Neural progenitor cell (in vitro differentiated cells): ENCODE measurements at regions not wholly inside any gene's neighbourhood (a gene's known extent, or its start where the extent isn't known, plus 50 kb on each side); places are given as distances from the start of the nearest gene placed in this dataset.

ENCODE experiments used
- EZH2 ChIP-seq: fragments of 200-600 bp; sonication (generic); IDR thresholded peaks from 2 replicates; pipeline ENCODE4 v1.6.1; 2017; ENCODE audit warnings: antibody characterized with exemption, mild to moderate bottlenecking, moderate library complexity
- TF ChIP-seq, protein P1 (sequence below): fragments of 200-600 bp; sonication (generic); IDR thresholded peaks from 2 replicates; pipeline ENCODE4 v1.5.1; 2017; ENCODE audit warnings: antibody characterized with exemption, mild to moderate bottlenecking

DNA sequence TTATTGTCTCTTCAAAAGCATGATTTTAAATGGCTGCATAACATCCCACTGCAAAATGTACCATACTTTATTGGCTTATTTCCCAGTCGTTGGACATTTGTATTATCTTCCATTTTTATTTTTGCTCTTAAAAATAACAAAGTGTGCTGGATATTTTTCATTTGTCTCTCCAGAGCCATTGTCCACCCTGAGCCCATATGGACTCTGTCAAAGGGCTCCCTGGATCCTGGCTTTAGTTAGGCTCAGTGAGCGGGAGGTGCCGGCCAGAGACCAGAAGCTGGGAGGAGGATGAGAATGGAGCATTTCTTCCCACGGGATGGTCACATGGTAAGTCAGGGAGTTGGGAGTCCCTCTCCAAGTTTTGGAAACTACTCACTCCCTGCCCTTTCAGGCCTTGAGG lies 296.9 kb downstream of the NUAK1 start:
- TF ChIP-seq, protein P1, sequence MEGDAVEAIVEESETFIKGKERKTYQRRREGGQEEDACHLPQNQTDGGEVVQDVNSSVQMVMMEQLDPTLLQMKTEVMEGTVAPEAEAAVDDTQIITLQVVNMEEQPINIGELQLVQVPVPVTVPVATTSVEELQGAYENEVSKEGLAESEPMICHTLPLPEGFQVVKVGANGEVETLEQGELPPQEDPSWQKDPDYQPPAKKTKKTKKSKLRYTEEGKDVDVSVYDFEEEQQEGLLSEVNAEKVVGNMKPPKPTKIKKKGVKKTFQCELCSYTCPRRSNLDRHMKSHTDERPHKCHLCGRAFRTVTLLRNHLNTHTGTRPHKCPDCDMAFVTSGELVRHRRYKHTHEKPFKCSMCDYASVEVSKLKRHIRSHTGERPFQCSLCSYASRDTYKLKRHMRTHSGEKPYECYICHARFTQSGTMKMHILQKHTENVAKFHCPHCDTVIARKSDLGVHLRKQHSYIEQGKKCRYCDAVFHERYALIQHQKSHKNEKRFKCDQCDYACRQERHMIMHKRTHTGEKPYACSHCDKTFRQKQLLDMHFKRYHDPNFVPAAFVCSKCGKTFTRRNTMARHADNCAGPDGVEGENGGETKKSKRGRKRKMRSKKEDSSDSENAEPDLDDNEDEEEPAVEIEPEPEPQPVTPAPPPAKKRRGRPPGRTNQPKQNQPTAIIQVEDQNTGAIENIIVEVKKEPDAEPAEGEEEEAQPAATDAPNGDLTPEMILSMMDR: no peak
- TF ChIP-seq EZH2: no peak
